WTC11 (cell line): ENCODE measurements at regions not wholly inside any gene's neighbourhood (a gene's known extent, or its start where the extent isn't known, plus 50 kb on each side); places are given as distances from the start of the nearest gene placed in this dataset.
A peak's percentile ranks its signal among the peaks of the same experiment; 100 is the strongest.

Experiments used
- ATAC-seq: fragments of 200-7000 bp; cut with Tn5 transposase; 2 replicates; pipeline ENCODE4 v1.10.0; 2021; ENCODE audit warnings: mild to moderate bottlenecking, moderate library complexity
- CTCF ChIA-PET: fragments of 300-600 bp; sonication (Branson Sonifier 250); formaldehyde crosslinking; loops from one replicate; lab custom pipeline; 2021; ENCODE audit warnings: antibody characterized with exemption; lab: Charles Lee
- POLR2A ChIA-PET: fragments of 350-600 bp; sonication (Branson Sonifier 250); formaldehyde crosslinking; loops from one replicate; lab custom pipeline; 2021; ENCODE audit warnings: antibody characterized with exemption; lab: Charles Lee
- DNase-seq: peaks from one replicate; pipeline ENCODE4 v3.0.0; 2021; ENCODE audit warnings: low spot score
- H3K27ac Mint-ChIP-seq: 2 replicates; pipeline ENCODE4 v1.8.0; 2021; ENCODE audit warnings: mixed read lengths
- H3K27me3 Mint-ChIP-seq: 2 replicates; pipeline ENCODE4 v1.8.0; 2021; ENCODE audit warnings: low read depth, mild to moderate bottlenecking, moderate library complexity, mixed read lengths
- H3K36me3 Mint-ChIP-seq: 2 replicates; pipeline ENCODE4 v1.8.0; 2021; ENCODE audit warnings: mixed read lengths
- H3K4me1 Mint-ChIP-seq: 2 replicates; pipeline ENCODE4 v1.8.0; 2022; ENCODE audit warnings: mixed read lengths
- H3K4me3 Mint-ChIP-seq: 2 replicates; pipeline ENCODE4 v1.8.0; 2021; ENCODE audit warnings: mild to moderate bottlenecking, moderate library complexity, mixed read lengths
- H3K9me3 Mint-ChIP-seq: 2 replicates; pipeline ENCODE4 v1.8.0; 2021; ENCODE audit warnings: mixed read lengths
- ATF1 ChIP-seq: sonication (generic); formaldehyde crosslinking; IDR thresholded peaks from 2 replicates; pipeline ENCODE4 v1.8.1; 2023; ENCODE audit warnings: mild to moderate bottlenecking, moderate library complexity, missing genetic modification reagents
- ATF2 ChIP-seq: sonication (generic); formaldehyde crosslinking; IDR thresholded peaks from 2 replicates; pipeline ENCODE4 v1.8.1; 2022; ENCODE audit warnings: low read depth, missing genetic modification reagents, borderline replicate concordance
- CBFB ChIP-seq: sonication (generic); formaldehyde crosslinking; IDR thresholded peaks from 2 replicates; pipeline ENCODE4 v1.8.1; 2022; ENCODE audit warnings: mild to moderate bottlenecking, low read depth, missing genetic modification reagents
- CREM ChIP-seq: sonication (generic); formaldehyde crosslinking; IDR thresholded peaks from 2 replicates; pipeline ENCODE4 v1.8.1; 2022; ENCODE audit warnings: mild to moderate bottlenecking, missing genetic modification reagents, moderate library complexity
- EMX1 ChIP-seq: fragments of 250-450 bp; sonication (Bioruptor Pico); IDR thresholded peaks from 2 replicates; pipeline ENCODE4 v1.8.0; 2021; ENCODE audit warnings: mild to moderate bottlenecking
- FOXP4 ChIP-seq: sonication (generic); formaldehyde crosslinking; IDR thresholded peaks from 2 replicates; pipeline ENCODE4 v1.8.0; 2022; ENCODE audit warnings: mild to moderate bottlenecking, missing genetic modification reagents
- GRHL2 ChIP-seq: fragments of 250-450 bp; sonication (Bioruptor Pico); IDR thresholded peaks from 2 replicates; pipeline ENCODE4 v1.8.0; 2022; ENCODE audit warnings: mild to moderate bottlenecking, moderate library complexity; ENCODE audit not compliant: insufficient replicate concordance, severe bottlenecking
- JUN ChIP-seq: sonication (generic); formaldehyde crosslinking; IDR thresholded peaks from 2 replicates; pipeline ENCODE4 v1.8.0; 2023; ENCODE audit warnings: mild to moderate bottlenecking, missing genetic modification reagents
- KAT7 ChIP-seq: sonication (generic); formaldehyde crosslinking; IDR thresholded peaks from 2 replicates; pipeline ENCODE4 v1.8.1; 2023; ENCODE audit warnings: missing genetic modification reagents, mild to moderate bottlenecking, borderline replicate concordance
- MYBL2 ChIP-seq: sonication (generic); formaldehyde crosslinking; IDR thresholded peaks from 2 replicates; pipeline ENCODE4 v1.8.1; 2023; ENCODE audit warnings: mild to moderate bottlenecking, moderate library complexity, missing genetic modification reagents
- NFYB ChIP-seq: sonication (generic); formaldehyde crosslinking; conservative IDR thresholded peaks from 2 replicates; pipeline ENCODE4 v1.8.0; 2022; ENCODE audit warnings: low read depth, missing genetic modification reagents
- NR2C2 ChIP-seq: sonication (generic); formaldehyde crosslinking; IDR thresholded peaks from 2 replicates; pipeline ENCODE4 v1.8.0; 2022; ENCODE audit warnings: mild to moderate bottlenecking, missing genetic modification reagents
- PRRX2 ChIP-seq: fragments of 250-450 bp; sonication (Bioruptor Pico); IDR thresholded peaks from 2 replicates; pipeline ENCODE4 v1.8.0; 2021; ENCODE audit warnings: mild to moderate bottlenecking
- SMAD3 ChIP-seq: sonication (generic); formaldehyde crosslinking; IDR thresholded peaks from 2 replicates; pipeline ENCODE4 v1.8.0; 2022; ENCODE audit warnings: missing genetic modification reagents, mild to moderate bottlenecking, borderline replicate concordance
- TP53 ChIP-seq: sonication (generic); formaldehyde crosslinking; IDR thresholded peaks from 2 replicates; pipeline ENCODE4 v1.8.1; 2023; ENCODE audit warnings: mild to moderate bottlenecking, missing genetic modification reagents
- ZNF121 ChIP-seq: sonication (generic); formaldehyde crosslinking; IDR thresholded peaks from 2 replicates; pipeline ENCODE4 v1.8.0; 2023; ENCODE audit warnings: missing genetic modification reagents
- ZNF138 ChIP-seq: sonication (generic); formaldehyde crosslinking; conservative IDR thresholded peaks from 2 replicates; pipeline ENCODE4 v1.8.1; 2022; ENCODE audit warnings: mild to moderate bottlenecking, moderate library complexity, missing genetic modification reagents
- ZNF416 ChIP-seq: fragments of 250-450 bp; sonication (Bioruptor Pico); IDR thresholded peaks from 2 replicates; pipeline ENCODE4 v1.9.0; 2021; ENCODE audit warnings: mild to moderate bottlenecking, inconsistent platforms
- TF ChIP-seq, protein P1 (sequence below): fragments of 200-600 bp; IDR thresholded peaks from 2 replicates; pipeline ENCODE4 v1.8.0; 2022; ENCODE audit warnings: antibody characterized with exemption
- TF ChIP-seq, protein P2 (sequence below): sonication (generic); formaldehyde crosslinking; IDR thresholded peaks from 2 replicates; pipeline ENCODE4 v1.8.1; 2023; ENCODE audit warnings: mild to moderate bottlenecking, missing genetic modification reagents, moderate library complexity
- TF ChIP-seq, protein P3 (sequence below): fragments of 250-450 bp; sonication (Bioruptor Pico); IDR thresholded peaks from 2 replicates; pipeline ENCODE4 v1.9.0; 2021; ENCODE audit warnings: moderate library complexity, mild to moderate bottlenecking, inconsistent platforms, borderline replicate concordance

- TF ChIP-seq EMX1 (no peak), NFYB (CRISPR knock-in tag) (no peak), ATF1 (CRISPR knock-in tag) (no peak)
- TF ChIP-seq, protein P1, sequence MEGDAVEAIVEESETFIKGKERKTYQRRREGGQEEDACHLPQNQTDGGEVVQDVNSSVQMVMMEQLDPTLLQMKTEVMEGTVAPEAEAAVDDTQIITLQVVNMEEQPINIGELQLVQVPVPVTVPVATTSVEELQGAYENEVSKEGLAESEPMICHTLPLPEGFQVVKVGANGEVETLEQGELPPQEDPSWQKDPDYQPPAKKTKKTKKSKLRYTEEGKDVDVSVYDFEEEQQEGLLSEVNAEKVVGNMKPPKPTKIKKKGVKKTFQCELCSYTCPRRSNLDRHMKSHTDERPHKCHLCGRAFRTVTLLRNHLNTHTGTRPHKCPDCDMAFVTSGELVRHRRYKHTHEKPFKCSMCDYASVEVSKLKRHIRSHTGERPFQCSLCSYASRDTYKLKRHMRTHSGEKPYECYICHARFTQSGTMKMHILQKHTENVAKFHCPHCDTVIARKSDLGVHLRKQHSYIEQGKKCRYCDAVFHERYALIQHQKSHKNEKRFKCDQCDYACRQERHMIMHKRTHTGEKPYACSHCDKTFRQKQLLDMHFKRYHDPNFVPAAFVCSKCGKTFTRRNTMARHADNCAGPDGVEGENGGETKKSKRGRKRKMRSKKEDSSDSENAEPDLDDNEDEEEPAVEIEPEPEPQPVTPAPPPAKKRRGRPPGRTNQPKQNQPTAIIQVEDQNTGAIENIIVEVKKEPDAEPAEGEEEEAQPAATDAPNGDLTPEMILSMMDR: no peak
- TF ChIP-seq, protein P2, sequence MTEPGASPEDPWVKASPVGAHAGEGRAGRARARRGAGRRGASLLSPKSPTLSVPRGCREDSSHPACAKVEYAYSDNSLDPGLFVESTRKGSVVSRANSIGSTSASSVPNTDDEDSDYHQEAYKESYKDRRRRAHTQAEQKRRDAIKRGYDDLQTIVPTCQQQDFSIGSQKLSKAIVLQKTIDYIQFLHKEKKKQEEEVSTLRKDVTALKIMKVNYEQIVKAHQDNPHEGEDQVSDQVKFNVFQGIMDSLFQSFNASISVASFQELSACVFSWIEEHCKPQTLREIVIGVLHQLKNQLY (CRISPR knock-in tag): no peak
Observed at GRCh38 chr1:81330521-81330920, 470.2 kb upstream of the ADGRL2 start (continued).

- ATAC-seq (no peak), DNase-seq (no peak)
- Mint-ChIP-seq H3K9me3 (no peaks in the 10 kb centered on the region), H3K27ac (no peak overlapping the region), H3K36me3 (no peaks in the 10 kb centered on the region), H3K4me1 (peaks cover 20% of the 10 kb centered on the region), H3K4me3 (no peak overlapping the region), H3K27me3 (no peaks in the 10 kb centered on the region)
- CTCF ChIA-PET: no interaction called here
- POLR2A ChIA-PET: no interaction called here
- no peak for TF ChIP-seq TP53 (CRISPR knock-in tag)
- no peak for TF ChIP-seq ZNF416
- no peak for TF ChIP-seq PRRX2 (CRISPR knock-in tag)
- no peak for TF ChIP-seq CREM (CRISPR knock-in tag)
- TF ChIP-seq ZNF121 (CRISPR knock-in tag): no peak
- no peak for TF ChIP-seq FOXP4 (CRISPR knock-in tag)
- no peak for TF ChIP-seq MYBL2
Observed at GRCh38 chr1:81330111-81330510, 470.6 kb upstream of the ADGRL2 start.

GRCh38 chr1:81329041-81329440 lies 471.7 kb upstream of the ADGRL2 start:
- H3K27ac Mint-ChIP-seq: no peak overlapping the region; the same call in 1 of the 2 replicates
- DNase-seq (no peak), ATAC-seq (peak; percentile 38; the same call in 1 of the 2 replicates)
- no peak for TF ChIP-seq SMAD3 (CRISPR knock-in tag)
- TF ChIP-seq, protein P3, sequence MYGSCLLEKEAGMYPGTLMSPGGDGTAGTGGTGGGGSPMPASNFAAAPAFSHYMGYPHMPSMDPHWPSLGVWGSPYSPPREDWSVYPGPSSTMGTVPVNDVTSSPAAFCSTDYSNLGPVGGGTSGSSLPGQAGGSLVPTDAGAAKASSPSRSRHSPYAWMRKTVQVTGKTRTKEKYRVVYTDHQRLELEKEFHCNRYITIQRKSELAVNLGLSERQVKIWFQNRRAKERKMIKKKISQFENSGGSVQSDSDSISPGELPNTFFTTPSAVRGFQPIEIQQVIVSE: no peak
- no peak for TF ChIP-seq JUN (CRISPR knock-in tag)
- no peak for TF ChIP-seq GRHL2 (CRISPR knock-in tag)
- TF ChIP-seq KAT7 (CRISPR knock-in tag): no peak
- TF ChIP-seq ATF1 (CRISPR knock-in tag): no peak
- no peak for TF ChIP-seq CBFB (CRISPR knock-in tag)
- TF ChIP-seq ATF2 (CRISPR knock-in tag): no peak
- TF ChIP-seq NR2C2 (CRISPR knock-in tag): no peak
- no peak for TF ChIP-seq ZNF138 (CRISPR knock-in tag)
- TF ChIP-seq EMX1: no peak
- no peak overlapping the region for H3K4me3 Mint-ChIP-seq
- peaks cover 21% of the 10 kb centered on the region for H3K4me1 Mint-ChIP-seq
- H3K9me3 Mint-ChIP-seq: no peaks in the 10 kb centered on the region
- ChIA-PET POLR2A (no interaction called here), CTCF (no interaction called here)
- no peaks in the 10 kb centered on the region for H3K36me3 Mint-ChIP-seq
- H3K27me3 Mint-ChIP-seq: no peaks in the 10 kb centered on the region
